CD14-positive monocyte (primary cell): ENCODE measurements at regions not wholly inside any gene's neighbourhood (a gene's known extent, or its start where the extent isn't known, plus 50 kb on each side); places are given as distances from the start of the nearest gene placed in this dataset.

Source experiments
- DNase-seq, 3 donors: peaks; one replicate each; pipeline ENCODE4 v3.0.0-alpha.2; 2011 to 2022
- H2AFZ ChIP-seq: 2 replicates; pipeline ENCODE4 v1.6.0; 2012; ENCODE audit warnings: mild to moderate bottlenecking, low read depth, low read length, inconsistent platforms; ENCODE audit not compliant: insufficient read depth, poor library complexity, severe bottlenecking
- H3K27ac ChIP-seq, 2 donors: 1 replicate in 1 of 2; 2 replicates in 1 of 2; pipeline ENCODE4 v1.5.1; 2012 to 2013; ENCODE audit warnings: low read length in 2 of 2, control low read depth in 1 of 2, inconsistent platforms in 1 of 2, low read depth in 1 of 2, mild to moderate bottlenecking in 1 of 2
- H3K27me3 ChIP-seq, 2 donors: one replicate each; pipeline versions ENCODE4 v1.6.0 to v1.6.1; 2011 to 2013; ENCODE audit warnings: low read length in 2 of 2; ENCODE audit not compliant: control insufficient read depth in 2 of 2, insufficient read depth in 2 of 2
- H3K36me3 ChIP-seq, 2 donors: replicated peaks in 1 of 2; 1 replicate in 1 of 2; 2 replicates in 1 of 2; pipeline versions ENCODE4 v1.5.1 to v1.6.1; 2012 to 2013; ENCODE audit warnings: low read length in 2 of 2, control low read depth in 1 of 2, inconsistent platforms in 1 of 2, mild to moderate bottlenecking in 1 of 2; ENCODE audit not compliant: insufficient read depth in 2 of 2, control insufficient read depth in 1 of 2
- H3K4me1 ChIP-seq, 2 donors: 1 replicate in 1 of 2; 2 replicates in 1 of 2; pipeline versions ENCODE4 v1.5.1 to v1.6.1; 2012 to 2013; ENCODE audit warnings: low read length in 2 of 2, control low read depth in 1 of 2, inconsistent platforms in 1 of 2, mild to moderate bottlenecking in 1 of 2, moderate library complexity in 1 of 2; ENCODE audit not compliant: insufficient read depth in 2 of 2, control insufficient read depth in 1 of 2
- H3K4me2 ChIP-seq: replicated peaks from 2 replicates; pipeline ENCODE3; 2012; ENCODE audit warnings: low read length, moderate library complexity, mild to moderate bottlenecking; ENCODE audit not compliant: poor library complexity, severe bottlenecking; ENCODE audit errors: extremely low read depth
- H3K4me3 ChIP-seq, 3 experiments: fragments of 200-600 bp in 1 of 3; sonication (generic) in 1 of 3; replicated peaks in 1 of 3; 1 replicate in 2 of 3; 2 replicates in 1 of 3; pipeline ENCODE4 v1.5.1; 2011 to 2013; ENCODE audit warnings: low read length in 3 of 3, mild to moderate bottlenecking in 3 of 3, control low read depth in 2 of 3, low read depth in 2 of 3, inconsistent platforms in 1 of 3, moderate library complexity in 1 of 3
- H3K79me2 ChIP-seq: 2 replicates; pipeline ENCODE4 v1.6.0; 2012; ENCODE audit warnings: mild to moderate bottlenecking, control low read depth, inconsistent platforms, low read length, moderate library complexity; ENCODE audit not compliant: insufficient read depth
- H3K9ac ChIP-seq: 2 replicates; pipeline ENCODE4 v1.6.0; 2017; ENCODE audit warnings: low read length, mild to moderate bottlenecking; ENCODE audit not compliant: insufficient read depth, poor library complexity, severe bottlenecking
- H3K9me3 ChIP-seq, 2 donors: replicated peaks in 1 of 2; 1 replicate in 1 of 2; 2 replicates in 1 of 2; pipeline versions ENCODE4 v1.5.1 to v1.6.1; 2012 to 2013; ENCODE audit warnings: low read length in 2 of 2, control low read depth in 1 of 2; ENCODE audit not compliant: control insufficient read depth in 1 of 2, insufficient read depth in 1 of 2
- H4K20me1 ChIP-seq: 2 replicates; pipeline ENCODE4 v1.6.0; 2012; ENCODE audit warnings: mild to moderate bottlenecking, low read length, control low read depth, moderate library complexity; ENCODE audit not compliant: insufficient read depth
- H3K27ac Mint-ChIP-seq, 7 donors: one replicate each; pipeline ENCODE4 v1.8.0; 2020; ENCODE audit warnings: mild to moderate bottlenecking in 7 of 7, mixed read lengths in 7 of 7, moderate library complexity in 6 of 7, inconsistent platforms in 2 of 7
- H3K27me3 Mint-ChIP-seq, 3 donors: one replicate each; pipeline ENCODE4 v1.8.0; 2021 to 2022; ENCODE audit warnings: low read depth in 3 of 3, mild to moderate bottlenecking in 3 of 3, mixed read lengths in 3 of 3, moderate library complexity in 3 of 3, inconsistent platforms in 1 of 3
- H3K36me3 Mint-ChIP-seq, 2 donors: one replicate each; pipeline ENCODE4 v1.8.0; 2020; ENCODE audit warnings: mixed read lengths in 2 of 2, inconsistent platforms in 1 of 2, mild to moderate bottlenecking in 1 of 2
- H3K4me1 Mint-ChIP-seq: one replicate; pipeline ENCODE4 v1.8.0; 2020; ENCODE audit warnings: mild to moderate bottlenecking, mixed read lengths
- H3K4me3 Mint-ChIP-seq, 2 donors: one replicate each; pipeline ENCODE4 v1.8.0; 2020; ENCODE audit warnings: mild to moderate bottlenecking in 2 of 2, mixed read lengths in 2 of 2, moderate library complexity in 1 of 2
- H3K9me3 Mint-ChIP-seq, 7 donors: one replicate each; pipeline ENCODE4 v1.8.0; 2020 to 2022; ENCODE audit warnings: mixed read lengths in 7 of 7, mild to moderate bottlenecking in 6 of 7, moderate library complexity in 6 of 7, inconsistent platforms in 2 of 7
- WGBS: methylation state at CpG from one replicate; pipeline ENCODE4 v1.1.5; 2013; ENCODE audit warnings: missing lambda C conversion rate; ENCODE audit not compliant: insufficient coverage; 5-methylcytosine and 5-hydroxymethylcytosine counted together
- intact Hi-C, 2 donors: fragments of 100-400 bp; cut with micrococcal nuclease; formaldehyde crosslinking; loops; one replicate each; pipeline versions ENCODE4 v1.15.0 to v1.15.1; 2023
- TF ChIP-seq, protein P1 (sequence below): fragments of 200-600 bp; IDR thresholded peaks from one replicate; pipeline ENCODE4 v1.8.0; 2022; ENCODE audit warnings: antibody characterized with exemption, mild to moderate bottlenecking

DNA sequence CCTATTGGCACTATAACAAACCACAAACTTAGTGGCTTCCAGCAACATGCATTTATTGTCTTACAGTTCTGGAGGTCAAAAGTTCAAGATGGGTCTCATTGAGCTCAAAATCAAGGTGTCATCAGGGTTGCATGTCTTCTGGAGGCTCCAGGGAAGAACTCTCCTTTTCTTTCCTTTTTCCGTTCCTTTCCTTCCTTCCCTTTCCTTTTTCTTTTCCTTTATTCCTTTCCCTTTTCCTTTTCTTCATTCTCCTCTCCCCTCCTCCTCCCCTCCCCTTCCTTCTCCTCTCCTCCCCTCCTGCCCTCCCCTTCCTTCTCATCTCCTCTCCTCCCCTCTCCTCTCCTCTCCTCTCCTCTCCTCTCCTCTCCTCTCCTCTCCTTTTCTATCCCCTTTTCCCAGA, 460.2 kb upstream of the CDH4 start:
- peaks cover 0 to 2% (median 2%) of the 10 kb centered on the region in 3 donors for H3K27me3 Mint-ChIP-seq
- H3K27ac Mint-ChIP-seq, result no peak overlapping the region
- H3K4me1 Mint-ChIP-seq, result no peaks in the 10 kb centered on the region
- no peaks in the 10 kb centered on the region for H4K20me1 ChIP-seq
- no peaks in the 10 kb centered on the region for H3K4me1 ChIP-seq
- TF ChIP-seq, protein P1, sequence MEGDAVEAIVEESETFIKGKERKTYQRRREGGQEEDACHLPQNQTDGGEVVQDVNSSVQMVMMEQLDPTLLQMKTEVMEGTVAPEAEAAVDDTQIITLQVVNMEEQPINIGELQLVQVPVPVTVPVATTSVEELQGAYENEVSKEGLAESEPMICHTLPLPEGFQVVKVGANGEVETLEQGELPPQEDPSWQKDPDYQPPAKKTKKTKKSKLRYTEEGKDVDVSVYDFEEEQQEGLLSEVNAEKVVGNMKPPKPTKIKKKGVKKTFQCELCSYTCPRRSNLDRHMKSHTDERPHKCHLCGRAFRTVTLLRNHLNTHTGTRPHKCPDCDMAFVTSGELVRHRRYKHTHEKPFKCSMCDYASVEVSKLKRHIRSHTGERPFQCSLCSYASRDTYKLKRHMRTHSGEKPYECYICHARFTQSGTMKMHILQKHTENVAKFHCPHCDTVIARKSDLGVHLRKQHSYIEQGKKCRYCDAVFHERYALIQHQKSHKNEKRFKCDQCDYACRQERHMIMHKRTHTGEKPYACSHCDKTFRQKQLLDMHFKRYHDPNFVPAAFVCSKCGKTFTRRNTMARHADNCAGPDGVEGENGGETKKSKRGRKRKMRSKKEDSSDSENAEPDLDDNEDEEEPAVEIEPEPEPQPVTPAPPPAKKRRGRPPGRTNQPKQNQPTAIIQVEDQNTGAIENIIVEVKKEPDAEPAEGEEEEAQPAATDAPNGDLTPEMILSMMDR, result no peak
- no peaks in the 10 kb centered on the region for H3K9me3 ChIP-seq
- peaks cover 0 to 13% (median 5%) of the 10 kb centered on the region in 7 donors for H3K9me3 Mint-ChIP-seq
- no peaks in the 10 kb centered on the region for H3K36me3 ChIP-seq
- no peaks in the 10 kb centered on the region for H3K79me2 ChIP-seq
- intact Hi-C loops, result no loop called here
- no peak overlapping the region for H3K27ac ChIP-seq
- H2AFZ ChIP-seq, result no peak overlapping the region
- no peak overlapping the region for H3K4me2 ChIP-seq
- 100% methylated on average over 1 of the region's 1 CpG for WGBS
- no peaks in the 10 kb centered on the region for H3K27me3 ChIP-seq
- no peak overlapping the region for H3K9ac ChIP-seq
- DNase-seq, result no peak
- no peak overlapping the region for H3K4me3 Mint-ChIP-seq
- H3K4me3 ChIP-seq, result no peak overlapping the region
- no peaks in the 10 kb centered on the region for H3K36me3 Mint-ChIP-seq

DNA sequence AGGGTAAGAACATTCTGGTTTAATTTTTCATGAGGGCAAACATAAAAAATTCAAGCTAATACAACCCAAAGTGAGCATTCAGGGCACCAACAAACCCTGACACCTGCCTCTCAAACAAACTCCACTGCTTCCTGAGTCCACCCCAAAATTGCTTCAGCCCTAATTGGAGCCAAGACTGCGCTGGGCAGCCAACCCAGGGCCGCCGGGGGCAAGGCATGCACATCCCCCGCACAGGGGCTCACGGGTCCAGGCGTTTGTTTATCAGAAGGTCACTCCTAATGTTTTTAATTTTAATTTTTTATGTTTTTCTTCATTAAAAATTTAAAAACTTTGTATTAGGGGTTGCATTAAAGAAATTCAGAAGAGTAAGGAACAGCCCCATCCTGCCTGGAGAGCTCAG, 459.1 kb upstream of the CDH4 start:
- H3K4me1 ChIP-seq, result no peaks in the 10 kb centered on the region
- intact Hi-C loops, result no loop called here
- no peak overlapping the region for H3K9ac ChIP-seq
- Mint-ChIP-seq H3K27me3 (peaks cover 0 to 2% (median 0%) of the 10 kb centered on the region in 3 donors), H3K27ac (no peak overlapping the region), H3K4me3 (no peak overlapping the region), H3K4me1 (no peaks in the 10 kb centered on the region), H3K9me3 (peaks cover 3 to 13% (median 7%) of the 10 kb centered on the region in 7 donors), H3K36me3 (no peaks in the 10 kb centered on the region)
- no peak overlapping the region for H2AFZ ChIP-seq
- H3K4me2 ChIP-seq, result no peak overlapping the region
- H4K20me1 ChIP-seq, result no peaks in the 10 kb centered on the region
- H3K27ac ChIP-seq, result no peak overlapping the region
- no peak for DNase-seq
- WGBS, result no CpG with 5 or more reads among the region's 6 CpGs
- no peaks in the 10 kb centered on the region for H3K36me3 ChIP-seq
- no peaks in the 10 kb centered on the region for H3K79me2 ChIP-seq
- no peak overlapping the region for H3K4me3 ChIP-seq
- no peaks in the 10 kb centered on the region for H3K27me3 ChIP-seq
- TF ChIP-seq, protein P1, result no peak
- peaks cover 0 to 7% of the 10 kb centered on the region in 2 donors for H3K9me3 ChIP-seq
